HG02588 (cell line): ENCODE measurements at regions not wholly inside any gene's neighbourhood (a gene's known extent, or its start where the extent isn't known, plus 50 kb on each side); places are given as distances from the start of the nearest gene placed in this dataset.
"Not testable (repeated sequence)": the region's sequence is repeated elsewhere in the genome, so short reads cannot be mapped to it uniquely, and the experiment has no call there.

Experiments used
- ATAC-seq: cut with Tn5 transposase; IDR thresholded peaks from one replicate; pipeline ENCODE4 v1.9.1; 2021; ENCODE audit warnings: mild to moderate bottlenecking, moderate library complexity; ENCODE audit not compliant: unreplicated experiment

DNA sequence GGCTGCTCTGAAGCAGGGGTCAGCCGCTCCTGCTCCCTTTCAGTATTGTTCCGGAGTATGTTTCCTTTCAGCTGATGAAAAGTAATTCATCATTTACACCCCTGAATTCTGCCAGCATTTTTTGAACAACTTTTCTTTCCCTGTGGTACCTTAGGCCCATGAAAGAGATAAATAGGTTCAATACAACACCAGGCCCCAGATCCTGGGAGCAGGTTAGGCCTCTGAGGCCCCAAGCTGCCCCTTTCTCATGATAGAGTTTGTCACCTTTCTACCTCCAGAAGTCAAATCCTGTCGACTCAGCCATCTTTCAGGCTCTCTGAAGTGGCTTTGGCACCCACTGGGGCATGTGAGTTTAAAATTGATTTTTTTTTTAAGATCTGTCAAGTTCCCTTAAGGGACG, 1415.1 kb upstream of the ZEB2 start:
- ATAC-seq = no peak

DNA sequence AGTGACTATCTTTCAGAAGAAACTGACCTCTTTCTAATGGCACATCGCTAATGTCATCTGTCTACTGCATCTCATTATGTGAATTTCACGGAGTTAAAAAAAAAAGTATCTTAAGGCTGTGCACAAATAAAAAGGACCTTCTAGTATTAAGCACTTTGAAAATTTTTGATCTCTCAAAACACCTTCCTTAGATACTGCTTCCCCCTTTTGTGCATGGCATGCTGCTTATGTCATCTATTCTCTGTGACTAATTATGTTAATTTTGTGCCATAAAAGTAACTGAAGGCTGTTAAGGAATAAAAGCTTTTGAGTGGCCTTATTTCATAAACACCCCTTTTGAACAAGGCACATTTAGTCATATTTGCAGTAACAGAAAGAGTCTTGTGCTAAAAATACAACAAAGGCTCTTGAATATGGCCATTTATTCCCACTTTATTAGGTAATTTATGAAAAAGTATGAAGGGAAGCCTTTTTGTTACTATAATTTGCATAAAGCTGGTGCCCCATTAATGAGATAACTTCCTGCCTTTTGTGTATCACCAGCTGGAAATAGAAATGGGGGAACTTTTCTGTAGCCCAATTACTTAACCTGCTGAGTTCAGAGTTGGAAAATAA, 1412.0 kb upstream of the ZEB2 start:
- no peak for ATAC-seq

DNA sequence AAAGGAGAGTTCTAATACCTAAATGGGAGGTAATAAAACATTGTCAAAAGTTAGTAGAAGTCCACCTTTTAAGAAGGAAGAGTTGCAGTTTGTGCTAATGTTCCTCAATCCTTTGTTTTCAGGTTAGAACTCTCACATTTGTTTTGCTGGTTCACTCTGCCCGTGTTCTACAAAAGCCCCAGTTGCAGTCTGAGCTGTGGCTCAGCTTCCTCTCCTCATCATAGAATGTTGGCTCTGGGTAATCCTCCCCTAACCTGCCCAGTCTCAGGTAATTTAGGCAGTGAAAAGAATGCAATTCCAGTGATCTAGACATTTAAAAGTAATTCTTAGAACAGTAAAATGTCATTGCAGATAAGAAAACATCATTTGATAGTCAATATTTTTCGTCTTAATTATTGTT, 1410.4 kb upstream of the ZEB2 start:
- ATAC-seq = no peak

DNA sequence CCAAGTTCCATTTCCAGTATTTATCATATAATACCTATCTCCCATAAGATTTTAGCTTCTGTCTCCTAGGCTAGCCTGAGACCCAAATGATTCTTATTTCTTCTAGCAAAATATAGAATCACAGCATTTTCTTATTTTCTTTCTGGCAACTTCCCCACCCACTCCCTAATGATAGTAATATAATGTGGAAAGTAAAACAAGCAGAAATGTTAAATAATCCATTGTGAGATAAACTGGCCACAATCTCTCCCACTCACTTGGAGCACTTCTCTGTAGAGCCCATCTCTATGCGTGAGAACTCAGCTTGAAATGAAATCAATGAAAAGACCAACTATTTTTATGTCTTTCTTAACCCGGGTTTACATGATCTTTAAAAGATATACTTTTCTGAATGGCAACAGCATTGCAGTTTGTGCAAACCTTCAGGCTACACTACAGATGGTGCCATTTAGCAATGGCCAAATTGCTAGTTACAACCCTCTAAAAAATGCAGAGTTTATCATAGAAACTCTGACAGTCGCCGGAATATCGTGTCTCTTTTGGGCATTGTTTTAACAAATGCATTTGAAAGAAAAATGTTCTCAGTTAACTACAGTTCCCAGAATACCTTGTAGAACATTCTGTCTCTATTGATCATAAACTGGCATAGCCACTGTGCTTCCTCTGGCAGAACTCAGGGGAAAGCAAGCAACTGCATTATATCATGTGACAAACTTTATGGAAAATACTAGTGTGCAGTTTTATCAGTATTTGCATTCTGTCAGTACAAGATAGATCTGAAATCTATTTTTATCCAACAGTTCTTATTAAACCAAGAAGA, 1407.4 kb upstream of the ZEB2 start:
- no peak for ATAC-seq

- ATAC-seq = no peak
Measured at GRCh38 chr2:145925591-145925990, 1405.7 kb upstream of the ZEB2 start.

DNA sequence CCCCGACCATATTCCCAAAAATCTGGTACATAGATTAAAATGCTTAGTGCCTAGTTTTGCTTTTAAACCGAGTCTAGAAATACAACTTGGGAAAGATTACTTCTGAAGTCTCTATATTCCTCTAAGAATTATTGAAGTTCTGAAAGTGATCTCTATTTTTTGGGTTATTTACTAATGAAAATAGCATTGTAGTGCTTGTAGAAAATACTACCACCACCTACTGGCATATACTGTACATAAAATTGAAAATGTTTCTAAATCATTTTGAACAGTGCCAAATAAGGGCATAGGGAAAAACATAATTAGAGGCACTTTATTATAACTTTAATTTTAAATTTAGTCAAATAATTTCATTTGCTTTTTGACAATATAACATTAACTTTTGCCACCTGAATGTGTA, 1399.6 kb upstream of the ZEB2 start:
- ATAC-seq = no peak

- ATAC-seq = no peak
Measured at GRCh38 chr2:145918951-145919350, 1399.0 kb upstream of the ZEB2 start.

DNA sequence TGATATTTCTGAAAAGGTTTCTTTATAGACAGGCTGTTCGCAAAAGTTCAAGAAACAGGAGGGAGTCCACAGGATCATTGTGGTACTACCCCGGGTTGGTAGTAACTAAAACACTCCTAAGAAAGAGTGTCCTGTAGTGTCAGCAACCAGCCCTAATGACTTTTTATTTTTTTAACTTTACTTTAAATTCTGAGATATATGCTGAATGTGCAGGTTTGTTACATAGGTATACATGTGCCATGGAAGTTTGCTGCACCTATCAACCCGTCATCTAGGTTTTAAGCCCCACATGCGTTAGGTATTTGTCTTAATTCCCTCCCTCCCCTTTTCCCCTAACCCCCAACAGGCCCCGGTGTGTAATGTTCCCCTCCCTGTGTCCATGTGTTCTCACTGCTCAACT, 1396.9 kb upstream of the ZEB2 start:
- no peak for ATAC-seq

- no peak for ATAC-seq
Measured at GRCh38 chr2:145914716-145915115, 1394.8 kb upstream of the ZEB2 start.

DNA sequence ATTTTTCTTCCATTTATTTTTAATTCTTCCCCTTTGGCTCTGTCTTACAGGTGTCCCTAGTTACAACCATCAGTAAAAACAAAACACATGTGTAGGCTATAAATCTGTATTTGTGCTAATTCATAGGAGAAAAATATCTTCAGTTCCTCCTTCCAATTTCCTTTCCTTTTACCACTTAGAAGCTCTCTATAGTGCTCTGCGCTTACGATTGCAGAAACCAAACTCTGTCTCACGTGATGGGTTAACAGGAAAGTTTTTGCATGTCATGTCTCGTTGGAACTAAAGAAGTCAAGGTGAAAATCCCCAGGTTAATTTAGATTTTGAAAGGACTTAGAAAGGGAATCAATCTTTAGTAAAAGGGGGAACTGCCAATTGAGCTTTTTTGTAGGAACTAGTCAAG, 1390.5 kb upstream of the ZEB2 start:
- ATAC-seq = peak; percentile 80

DNA sequence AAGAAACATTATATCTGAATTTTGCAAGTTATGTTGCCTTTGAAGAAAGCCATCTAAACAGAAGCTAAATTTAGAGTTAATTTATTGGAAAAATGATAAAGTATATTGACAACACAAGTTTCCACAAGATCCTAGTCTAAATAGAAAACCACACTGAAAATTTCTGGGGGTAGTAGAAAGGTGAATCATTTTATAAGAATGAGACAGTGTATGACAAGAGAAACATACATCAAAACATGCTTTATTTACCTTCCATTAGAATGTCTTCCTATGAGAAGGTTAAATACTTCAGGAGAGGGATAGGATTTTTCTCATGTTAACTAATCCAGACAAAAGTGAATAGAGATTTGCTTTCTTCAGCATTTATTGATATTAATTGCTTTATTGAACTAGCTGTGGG, 1389.8 kb upstream of the ZEB2 start:
- no peak for ATAC-seq

- no peak for ATAC-seq
Measured at GRCh38 chr2:145909175-145909755, 1389.3 kb upstream of the ZEB2 start.

- no peak for ATAC-seq
Measured at GRCh38 chr2:145906354-145906753, 1386.4 kb upstream of the ZEB2 start.

GRCh38 chr2:145905371-145905770, 1385.5 kb upstream of the ZEB2 start:
- ATAC-seq = no peak

- ATAC-seq = no peak
Measured at GRCh38 chr2:145897151-145897550, 1377.2 kb upstream of the ZEB2 start.

DNA sequence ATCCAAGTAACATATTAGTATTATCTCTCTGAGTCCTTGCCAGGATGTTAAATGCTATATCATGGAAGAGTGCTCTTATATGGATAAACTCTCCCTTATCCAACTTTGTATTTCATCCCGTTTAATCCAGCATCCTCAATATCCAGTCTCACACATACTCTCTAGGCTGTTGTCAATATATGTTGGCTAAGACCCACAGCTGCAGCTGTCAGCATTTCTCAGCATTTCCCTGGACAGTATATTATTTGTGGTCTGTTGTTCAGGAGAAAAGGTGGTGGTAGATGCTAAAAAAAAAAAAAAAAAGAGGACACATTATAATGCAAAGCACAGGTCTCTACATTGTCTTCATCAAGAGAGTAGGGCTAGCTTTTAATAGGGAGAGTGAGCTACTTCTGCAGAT, 1368.0 kb upstream of the ZEB2 start:
- no peak for ATAC-seq

DNA sequence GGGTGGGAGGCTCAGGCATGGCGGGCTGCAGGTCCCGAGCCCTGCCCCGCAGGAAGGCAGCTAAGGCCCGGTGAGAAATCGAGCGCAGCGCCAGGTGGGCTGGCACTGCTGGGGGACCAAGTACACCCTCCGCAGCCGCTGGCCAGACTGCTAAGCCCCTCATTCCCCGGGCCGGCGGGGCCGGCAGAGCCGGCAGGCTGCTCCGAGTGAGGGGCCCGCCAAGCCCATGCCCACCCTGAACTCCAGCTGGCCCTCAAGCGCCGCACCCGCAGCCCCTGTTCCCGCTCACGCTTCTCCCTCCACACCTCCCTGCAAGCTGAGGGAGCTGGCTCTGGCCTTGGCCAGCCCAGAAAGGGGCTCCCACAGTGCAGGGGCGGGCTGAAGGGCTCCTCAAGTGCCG, 1361.1 kb upstream of the ZEB2 start:
- ATAC-seq = not testable (repeated sequence)

- no peak for ATAC-seq
Measured at GRCh38 chr2:145875016-145875415, 1355.1 kb upstream of the ZEB2 start.

GRCh38 chr2:145874466-145874865, 1354.5 kb upstream of the ZEB2 start:
- ATAC-seq = no peak

- ATAC-seq = no peak
Measured at GRCh38 chr2:145864501-145864900, 1344.6 kb upstream of the ZEB2 start.

DNA sequence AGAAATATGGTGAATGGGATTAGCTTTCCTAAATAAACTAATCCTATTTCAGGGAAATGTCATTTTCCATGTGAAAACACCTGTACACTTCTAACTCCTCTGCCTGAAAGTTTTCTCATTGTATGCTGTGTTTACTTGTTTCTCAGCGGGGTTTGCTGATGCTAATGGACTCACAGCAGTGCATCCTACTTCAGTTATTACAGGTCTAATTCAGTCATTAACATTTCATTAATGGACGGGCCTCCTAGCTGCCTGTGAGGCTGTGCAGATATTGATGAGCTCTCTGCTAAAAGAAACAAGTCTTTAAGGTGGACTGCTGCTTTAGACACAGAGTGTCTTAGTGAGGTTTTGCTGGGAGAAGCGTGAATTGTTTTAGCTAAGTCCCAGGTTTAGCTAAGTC, 1342.0 kb upstream of the ZEB2 start:
- no peak for ATAC-seq

GRCh38 chr2:145860083-145860482, 1340.2 kb upstream of the ZEB2 start:
- no peak for ATAC-seq
